ENCODE measurements at regions not wholly inside any gene's neighbourhood (a gene's known extent, or its start where the extent isn't known, plus 50 kb on each side); places are given as distances from the start of the nearest gene placed in this dataset.
"Not testable (repeated sequence)": the region's sequence is repeated elsewhere in the genome, so short reads cannot be mapped to it uniquely, and the experiment has no call there.

DNA sequence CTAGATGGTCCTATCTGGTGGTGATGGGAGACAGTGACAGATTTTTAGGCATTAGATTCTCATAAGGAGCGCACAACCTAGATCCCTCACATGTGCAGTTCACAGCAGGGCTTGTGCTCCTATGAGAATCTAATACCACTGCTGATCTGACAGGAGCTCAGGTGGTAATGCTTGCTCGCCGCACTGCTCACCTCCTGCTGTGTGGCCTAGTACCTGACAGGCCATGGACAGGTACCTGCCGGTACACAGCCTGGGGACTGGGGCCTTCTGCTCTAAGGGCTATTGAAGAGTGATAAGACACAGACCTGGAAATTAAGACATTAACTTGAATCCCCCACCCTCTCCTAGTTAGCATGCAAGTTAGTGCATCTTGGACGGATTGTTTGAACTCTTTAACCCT, 64.4 kb downstream of the KLRB1 start:
- DNase-seq: not testable (repeated sequence)

DNA sequence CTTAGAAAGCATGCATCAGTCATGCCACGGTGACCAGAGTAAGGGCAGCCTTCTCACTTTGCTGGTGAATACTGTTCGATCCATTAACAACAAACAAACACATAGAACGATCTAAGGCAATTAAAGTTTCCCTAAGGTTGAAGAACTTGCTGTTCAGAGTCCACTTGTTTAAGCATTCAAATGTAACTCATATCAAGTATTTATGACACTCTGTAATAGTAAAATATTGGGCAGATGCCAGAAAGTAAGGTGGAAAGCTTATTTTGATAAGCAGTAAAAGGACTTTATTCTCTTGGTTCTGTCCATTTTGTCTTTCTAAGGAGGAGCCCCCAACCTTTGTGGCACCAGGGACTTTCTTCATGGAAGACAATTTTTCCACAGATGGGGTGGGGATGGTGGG, 64.9 kb downstream of the KLRB1 start:
- DNase-seq: not testable (repeated sequence)

DNA sequence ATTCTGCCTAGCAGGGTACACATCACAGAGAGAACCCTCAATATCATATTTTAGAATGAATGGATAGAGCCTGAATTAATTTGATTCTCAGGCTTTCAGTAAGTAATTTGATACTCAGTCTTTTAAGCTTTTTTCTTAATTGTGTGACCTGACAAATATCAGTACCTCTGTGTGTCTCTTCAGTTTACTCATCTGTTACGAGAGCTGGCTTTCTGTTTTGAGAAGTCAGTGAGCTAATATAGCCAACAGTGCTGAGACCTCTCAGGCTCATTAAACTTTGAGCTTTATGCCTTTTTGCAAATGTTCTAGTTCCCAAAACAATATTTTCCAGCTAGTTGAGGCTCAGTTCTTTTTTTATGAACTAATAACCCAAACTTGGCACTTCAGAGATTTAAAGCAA, 91.8 kb downstream of the KLRB1 start:
- DNase-seq: peak; percentile 0

DNA sequence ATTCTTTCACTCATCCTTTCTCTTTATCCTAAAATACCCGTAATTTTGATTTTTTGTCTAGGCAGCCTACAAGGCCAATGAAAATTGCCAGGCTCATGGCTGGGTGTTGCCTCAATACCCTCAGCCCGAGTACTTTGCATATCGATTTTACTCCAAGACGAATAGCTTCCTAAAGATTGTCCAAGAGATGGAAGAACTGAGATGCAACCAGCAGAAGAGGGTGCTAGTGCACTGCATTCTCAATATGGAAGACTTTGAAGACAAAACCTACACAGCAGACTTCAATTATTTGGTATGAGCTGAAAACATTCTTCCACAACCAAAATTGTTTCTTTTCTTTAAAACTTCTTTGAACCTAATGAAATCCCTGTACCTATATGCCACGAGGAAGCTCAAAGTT, 95.0 kb downstream of the KLRB1 start:
- not testable (repeated sequence) for DNase-seq

DNA sequence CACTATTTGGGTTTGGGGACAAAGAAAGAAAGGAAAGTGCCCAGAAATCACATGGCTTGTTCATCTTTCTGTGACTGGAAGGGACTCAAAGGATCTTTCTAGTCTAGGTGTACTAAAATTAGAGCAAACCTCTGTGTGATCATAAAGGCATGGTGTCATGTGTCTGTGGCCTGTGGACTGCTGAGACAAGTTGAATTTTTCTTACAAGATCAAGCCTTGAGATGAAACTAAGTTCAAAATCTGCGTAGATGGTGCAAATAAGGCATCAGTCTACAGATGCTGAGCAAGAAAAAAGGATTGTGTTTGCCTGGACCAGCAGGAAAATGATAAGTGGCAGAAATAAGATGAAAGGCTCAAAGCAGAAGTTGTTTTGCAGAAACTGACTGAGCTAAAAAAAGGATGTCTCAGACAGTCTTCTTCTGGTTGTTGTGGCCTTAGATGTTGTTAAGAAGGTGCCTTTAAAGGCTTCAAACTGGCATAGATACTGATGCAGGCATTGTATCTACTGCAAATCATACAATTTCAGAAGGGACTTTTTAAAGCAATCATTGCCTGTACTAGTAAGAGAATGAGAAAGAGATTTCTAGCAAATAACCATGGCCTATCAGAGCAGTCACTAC, 97.2 kb downstream of the KLRB1 start:
- not testable (repeated sequence) for DNase-seq

DNA sequence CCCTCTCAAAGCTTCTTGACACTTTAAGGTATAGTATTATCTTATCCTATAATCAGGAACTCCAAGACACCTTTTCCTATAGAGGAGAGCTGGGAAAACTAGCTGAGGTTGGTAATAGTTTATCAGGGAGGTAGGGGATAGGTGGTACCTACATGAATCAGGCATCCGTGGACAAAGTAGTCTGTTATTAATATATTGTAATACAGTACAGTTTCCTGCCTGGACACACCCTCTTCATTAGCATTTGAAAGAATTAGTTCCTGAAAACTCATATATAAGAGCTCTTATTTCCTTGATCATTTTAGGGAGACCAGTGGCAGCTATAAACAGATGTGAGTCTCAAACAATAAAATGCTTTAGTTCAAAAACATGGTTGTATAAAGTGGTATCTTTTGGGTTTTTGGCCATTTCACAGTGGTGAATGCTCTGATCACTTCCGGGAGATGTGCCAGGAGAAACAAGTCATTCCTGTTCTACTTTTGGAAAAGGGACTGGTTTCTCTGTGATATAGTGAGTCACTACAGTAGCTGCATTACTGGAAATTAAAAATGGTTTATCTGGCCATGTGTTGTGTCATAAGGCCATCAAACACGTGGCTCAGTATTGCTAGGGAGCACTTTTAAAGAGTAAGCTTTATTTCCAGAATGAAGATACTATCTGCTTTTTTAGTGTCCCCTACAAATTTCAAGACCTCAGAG, 98.1 kb downstream of the KLRB1 start:
- no peak for DNase-seq

DNA sequence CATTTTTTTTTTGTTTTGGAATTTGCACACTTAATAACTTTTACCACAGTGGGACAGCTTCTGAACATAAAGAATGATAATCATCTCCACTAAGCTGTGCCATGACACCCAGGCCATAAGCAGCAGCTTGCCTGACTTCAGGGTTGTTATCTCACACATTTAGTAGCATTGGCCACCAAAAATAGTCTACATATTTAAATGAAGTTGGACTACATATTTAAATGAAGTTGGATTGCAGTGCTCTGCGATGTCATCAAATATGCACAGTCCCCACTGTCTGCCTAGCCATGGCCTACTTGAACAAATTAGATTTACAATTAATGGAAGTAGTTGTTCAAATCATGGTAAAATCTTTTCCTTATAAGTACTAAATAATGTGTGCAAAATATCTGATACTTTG, 101.0 kb downstream of the KLRB1 start:
- no peak for DNase-seq

DNA sequence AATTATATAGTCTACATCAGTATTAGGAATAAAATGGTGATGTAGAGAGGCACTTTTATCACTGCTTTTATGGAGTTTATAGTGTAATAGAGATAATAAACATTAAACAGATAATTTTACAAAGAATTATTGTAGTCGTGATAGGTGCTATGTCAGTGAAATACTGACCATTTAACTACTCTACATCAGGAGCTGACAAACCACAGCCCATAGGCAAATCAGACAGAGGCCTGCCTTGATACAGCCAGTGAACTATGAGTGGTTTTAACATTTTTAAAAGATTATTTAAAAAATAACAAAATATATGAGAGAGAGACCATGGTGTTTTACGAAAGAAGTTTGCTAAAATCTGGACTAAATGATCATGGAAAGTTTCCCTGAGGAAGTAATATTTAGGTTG, 104.3 kb downstream of the KLRB1 start:
- not testable (repeated sequence) for DNase-seq

DNA sequence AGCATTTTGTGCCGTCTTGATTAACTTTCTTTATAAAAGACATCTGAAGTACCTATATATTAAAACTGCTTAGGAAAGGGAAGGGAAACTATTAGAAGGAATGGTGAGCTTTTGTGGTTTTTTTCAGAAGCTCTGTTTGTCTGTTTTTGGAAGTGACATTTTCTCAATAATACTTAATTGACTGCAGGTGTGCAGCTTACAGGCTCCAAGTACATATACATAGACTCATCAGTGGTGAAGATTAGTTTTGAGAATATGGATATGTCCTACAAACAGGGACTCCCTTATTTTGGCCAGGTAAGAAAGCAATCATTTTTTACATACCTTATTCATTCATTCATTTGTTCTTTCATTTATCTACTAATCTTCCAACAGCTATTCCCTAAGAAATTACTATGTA, 104.9 kb downstream of the KLRB1 start:
- not testable (repeated sequence) for DNase-seq

DNA sequence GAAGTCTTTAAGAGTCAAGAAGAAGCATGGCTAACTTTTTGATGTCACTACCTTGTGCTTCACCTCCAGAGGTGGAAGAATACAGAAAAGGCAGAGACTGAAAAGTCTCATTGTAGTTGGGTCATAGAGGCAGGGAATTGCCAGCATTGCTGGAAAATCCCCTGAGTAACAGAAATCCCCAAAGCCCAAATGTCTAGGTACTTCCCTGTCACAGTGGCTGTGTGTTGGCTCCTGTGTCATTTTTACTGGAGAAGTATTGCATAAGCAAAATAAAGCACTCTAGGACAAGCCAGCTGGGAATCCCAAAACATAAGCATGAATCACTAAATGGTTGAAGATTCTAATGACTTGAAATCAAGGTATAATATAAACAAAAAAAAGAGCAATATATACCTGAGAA, 114.4 kb downstream of the KLRB1 start:
- not testable (repeated sequence) for DNase-seq

DNA sequence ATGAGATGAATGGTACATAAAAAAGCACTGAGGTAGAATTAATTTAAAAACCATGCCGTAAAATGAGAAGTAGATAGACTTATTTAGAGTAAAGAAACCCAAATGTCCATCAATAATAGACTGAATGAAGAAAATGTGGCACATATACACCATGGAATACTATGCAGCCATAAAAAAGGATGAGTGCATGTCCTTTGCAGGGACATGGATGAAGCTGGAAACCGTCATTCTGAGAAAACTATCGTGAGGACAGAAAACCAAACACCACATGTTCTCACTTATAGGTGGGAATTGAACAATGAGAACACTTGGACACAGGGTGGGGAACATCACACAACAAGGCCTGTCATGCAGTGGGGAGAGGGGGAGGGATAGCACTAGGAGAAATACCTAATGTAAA, 126.4 kb downstream of the KLRB1 start:
- not testable (repeated sequence) for DNase-seq

DNA sequence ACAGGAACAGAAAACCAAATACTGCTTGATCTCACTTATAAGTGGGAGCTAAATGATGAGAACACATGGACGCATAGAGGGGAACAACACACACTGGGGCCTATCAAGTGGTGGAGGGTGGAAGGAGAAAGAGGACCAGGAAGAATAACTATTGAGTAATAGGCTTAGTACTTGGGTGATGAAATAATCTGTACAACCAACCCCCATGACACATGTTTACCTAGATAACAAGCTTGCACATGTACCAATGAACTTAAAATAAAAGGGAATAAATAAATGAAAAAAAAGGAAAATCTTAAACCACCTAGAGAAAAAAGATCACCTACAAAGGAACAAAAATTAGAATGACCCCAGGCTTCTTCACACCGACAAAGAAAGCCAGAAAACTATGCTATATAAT, 133.5 kb downstream of the KLRB1 start:
- DNase-seq: not testable (repeated sequence)

DNA sequence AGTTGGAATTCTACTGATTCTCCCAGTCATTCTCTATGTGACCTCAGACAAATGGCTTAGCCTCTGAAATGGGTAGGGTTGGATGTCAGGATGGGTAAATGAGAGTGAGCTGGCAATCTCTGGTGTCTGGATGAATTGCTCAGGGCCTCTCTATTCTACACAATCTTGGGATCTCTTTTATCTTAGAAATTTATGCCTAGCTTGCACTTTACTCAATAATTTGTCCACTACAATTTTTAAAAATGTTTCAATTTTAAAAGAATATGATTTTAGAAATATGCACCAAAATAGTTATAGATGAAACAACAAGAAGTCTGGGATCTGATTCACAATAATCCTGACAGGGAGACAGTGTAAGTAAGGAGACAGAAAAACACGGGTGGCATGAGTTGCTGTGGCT, 134.1 kb downstream of the KLRB1 start:
- not testable (repeated sequence) for DNase-seq

DNA sequence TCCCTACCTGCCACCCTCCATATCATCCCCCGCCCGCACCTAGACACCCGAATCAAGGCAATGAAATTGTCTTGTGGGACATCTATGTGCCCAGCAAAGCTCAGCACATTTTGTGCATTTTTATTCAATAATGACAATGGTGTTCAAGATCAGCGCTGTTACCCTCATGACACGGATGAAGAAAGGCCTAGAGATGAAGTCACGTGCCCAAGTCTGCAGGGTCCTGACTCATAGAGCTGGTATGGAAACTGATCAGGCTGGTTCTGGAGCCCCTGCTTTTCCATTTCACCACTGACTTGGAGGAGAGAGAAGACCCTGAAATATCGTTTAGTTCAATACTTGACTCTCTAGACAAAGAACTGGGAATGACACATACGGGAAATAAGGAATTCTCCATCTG, 136.2 kb downstream of the KLRB1 start:
- DNase-seq: not testable (repeated sequence)

DNA sequence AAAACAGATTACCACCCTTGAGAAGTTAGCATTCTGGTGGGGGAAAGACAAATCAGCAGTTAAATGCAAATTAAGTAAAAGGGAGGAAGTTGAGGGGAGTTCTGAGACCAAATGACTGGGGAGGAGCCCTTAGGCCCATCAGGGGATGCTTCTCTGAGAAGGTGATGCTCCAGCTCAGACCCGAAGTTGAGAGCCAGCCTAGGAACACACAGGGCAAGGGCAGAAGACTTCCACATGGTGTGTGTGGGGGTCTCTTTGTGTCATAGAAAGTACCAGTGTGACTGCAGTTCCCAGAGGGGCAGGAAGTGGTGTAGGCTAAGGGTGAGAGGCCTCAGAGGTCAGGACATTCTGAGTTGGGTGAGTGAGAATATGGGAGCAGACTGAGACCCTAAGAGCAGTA, 137.3 kb downstream of the KLRB1 start:
- DNase-seq: not testable (repeated sequence)

DNA sequence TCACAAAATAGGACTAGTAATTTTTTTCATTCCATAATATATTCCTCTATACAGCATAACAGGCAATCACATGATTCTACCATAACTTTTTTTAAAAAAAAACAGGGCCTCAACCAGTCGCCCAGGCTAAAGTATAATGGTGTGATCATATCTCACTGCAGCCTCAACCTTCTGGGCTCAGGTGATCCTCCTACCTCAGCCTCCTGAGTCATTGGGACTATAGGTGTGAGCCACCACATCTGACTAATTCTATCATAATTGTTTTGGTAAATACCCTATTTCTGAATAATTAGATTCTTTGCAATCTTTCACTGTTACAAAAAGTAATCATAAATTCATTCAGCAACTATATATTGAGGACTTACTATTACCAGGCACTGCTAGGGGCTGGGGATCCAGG, 137.8 kb downstream of the KLRB1 start:
- DNase-seq: not testable (repeated sequence)

DNA sequence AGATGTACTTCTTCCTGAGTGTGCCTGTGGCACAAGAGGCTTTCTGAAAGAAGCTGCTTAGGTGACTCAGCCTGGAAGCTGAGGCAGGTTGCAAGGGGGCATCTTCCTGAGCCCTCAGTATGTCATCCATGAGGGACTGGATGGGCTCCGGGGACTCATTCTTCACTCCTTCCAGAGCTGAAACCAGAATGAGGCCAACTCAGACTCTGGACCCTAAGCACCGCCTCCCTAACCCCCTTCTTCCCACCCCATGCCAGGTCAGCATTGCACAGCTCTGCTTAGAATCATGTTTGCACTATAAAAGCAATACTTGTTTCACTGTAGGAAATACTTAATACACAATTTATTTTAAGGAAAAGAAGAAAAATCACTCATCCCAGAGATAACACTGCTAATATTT, 138.3 kb downstream of the KLRB1 start:
- not testable (repeated sequence) for DNase-seq

DNA sequence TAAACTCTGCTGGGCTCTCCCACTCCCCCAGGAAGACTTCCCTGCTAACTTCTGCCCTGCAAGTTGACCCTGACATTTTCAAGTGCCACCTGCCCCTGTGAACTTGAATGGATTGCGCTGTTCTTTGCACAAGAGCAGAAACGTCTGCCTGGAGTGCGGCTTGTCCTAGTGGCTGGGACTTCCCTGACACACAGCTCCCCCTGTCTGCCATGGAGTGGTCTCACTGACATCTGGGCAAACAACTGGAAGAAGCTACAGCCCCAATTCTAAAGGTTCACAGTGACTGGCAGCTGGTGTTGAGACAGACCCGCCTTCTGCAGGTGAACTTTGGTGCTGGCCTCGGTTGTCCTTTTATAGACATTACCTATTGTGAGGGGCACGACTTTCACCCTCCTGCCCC, 138.7 kb downstream of the KLRB1 start:
- peak; percentile 57 for DNase-seq

DNA sequence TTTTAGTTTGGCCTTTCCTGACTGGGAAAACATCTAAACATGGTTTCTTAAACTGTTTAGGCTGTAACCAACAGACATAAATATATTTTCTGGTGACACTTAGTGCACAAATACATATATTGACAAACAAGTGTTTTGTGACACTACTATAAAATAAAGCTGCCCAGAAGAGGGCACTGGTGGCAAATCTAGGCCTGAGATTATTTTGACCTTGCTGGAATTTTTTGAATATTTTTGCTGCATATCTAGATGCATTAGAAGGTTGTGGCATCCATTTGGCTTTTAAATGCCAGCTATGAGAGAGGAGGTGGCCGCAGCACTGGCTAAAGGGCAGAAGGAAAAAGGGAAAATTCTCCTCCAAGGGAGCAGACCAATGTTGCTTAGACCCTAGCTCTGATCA, 139.6 kb downstream of the KLRB1 start:
- not testable (repeated sequence) for DNase-seq

DNA sequence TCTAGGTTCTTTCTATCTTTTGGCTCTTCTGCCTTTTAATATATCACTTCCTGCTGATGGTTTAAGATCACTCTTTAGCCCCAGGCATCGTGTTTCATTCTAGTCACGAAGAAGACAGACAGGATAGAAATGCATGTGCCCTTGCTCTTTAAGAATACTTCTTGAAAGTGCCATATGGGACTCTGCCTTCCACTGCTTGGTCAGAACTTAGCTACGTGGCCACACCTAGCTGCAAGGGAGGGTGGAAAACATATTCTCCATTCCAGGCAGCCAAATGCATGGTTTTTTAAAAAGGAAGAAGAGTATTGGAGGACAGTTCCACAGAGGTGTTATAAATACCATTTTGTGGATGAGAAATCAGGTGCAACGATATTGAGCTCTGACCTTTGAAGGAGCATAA, 143.3 kb downstream of the KLRB1 start:
- no peak for DNase-seq

DNA sequence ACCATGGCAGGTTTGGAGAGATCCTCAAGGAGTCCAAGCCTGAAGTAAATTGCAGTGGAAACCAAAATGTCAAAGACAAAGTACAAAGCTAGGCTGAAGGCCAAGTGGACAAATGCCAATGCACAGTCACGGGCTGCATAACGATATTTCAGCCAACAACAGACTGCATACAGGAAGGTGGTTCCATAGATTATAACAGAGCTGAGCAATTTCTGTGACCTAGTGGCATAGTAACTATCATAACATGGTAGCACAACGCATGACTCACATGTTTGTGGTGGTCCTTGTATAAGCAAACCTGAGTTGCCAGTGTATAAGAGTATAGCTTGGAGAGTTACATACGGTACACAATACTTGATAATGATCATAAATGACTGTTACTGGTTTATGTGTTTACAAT, 152.2 kb downstream of the KLRB1 start:
- DNase-seq: not testable (repeated sequence)

DNA sequence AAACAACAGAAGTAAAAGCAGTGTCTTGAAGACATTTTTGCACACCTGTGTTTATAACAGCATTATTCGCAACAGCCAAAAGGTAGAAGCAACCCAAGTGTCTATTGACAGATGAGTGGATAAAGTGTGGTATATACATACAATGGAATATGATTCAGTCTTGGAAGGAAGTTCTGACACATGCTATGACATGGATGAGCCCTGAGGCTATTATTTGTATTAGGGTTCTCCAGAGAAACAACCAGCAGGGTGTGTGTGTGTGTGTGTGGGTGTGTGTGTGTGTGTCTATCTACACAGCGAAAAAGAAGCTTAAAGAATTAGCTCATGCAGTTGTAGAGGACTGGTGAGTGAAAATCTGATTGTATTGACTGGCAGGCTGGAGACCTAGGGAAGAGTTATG, 153.7 kb downstream of the KLRB1 start:
- not testable (repeated sequence) for DNase-seq

DNA sequence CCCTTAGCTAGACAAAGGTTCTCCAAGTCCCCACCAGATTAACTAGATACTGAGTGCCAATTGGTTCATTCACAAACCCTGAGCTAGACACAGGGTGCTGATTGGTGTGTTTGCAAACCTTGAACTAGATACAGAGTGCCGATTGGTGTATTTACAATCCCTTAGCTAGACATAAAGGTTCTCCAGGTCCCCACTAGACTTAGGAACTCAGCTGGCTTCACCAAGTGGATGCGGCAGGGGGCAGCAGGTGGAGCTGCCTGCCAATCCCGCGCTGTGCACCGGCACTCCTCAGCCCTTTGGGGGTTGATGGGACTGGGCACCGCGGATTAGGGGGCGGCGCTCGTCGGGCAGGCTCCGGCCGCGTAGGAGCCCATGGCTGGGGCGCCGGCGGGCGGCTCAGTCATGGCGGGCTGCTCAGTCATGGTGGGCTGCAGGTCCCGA, 157.6 kb downstream of the KLRB1 start:
- not testable (repeated sequence) for DNase-seq

DNA sequence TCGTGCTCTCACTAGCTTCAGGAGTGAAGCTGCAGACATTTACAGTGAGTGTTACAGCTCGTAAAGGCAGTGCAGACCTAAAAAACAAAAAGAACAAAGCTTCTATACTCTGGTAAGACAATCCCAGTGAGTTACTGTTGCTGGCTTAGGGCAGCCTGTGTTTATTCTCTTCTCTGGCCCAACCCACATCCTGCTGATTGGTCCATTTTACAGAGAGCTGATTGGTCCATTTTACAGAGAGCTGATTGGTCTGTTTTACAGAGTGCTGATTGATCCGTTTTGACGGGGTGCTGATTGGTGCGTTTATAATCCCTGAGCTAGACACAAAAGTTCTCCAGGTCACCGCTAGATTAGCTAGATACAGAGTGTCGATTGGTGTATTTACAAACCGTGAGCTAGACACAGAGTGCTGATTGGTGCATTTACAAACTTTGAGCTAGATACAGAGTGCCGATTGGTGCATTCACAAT, 158.0 kb downstream of the KLRB1 start:
- not testable (repeated sequence) for DNase-seq
